Suprapubic skin (tissue), 4 donors: ENCODE measurements at regions not wholly inside any gene's neighbourhood (a gene's known extent, or its start where the extent isn't known, plus 50 kb on each side); places are given as distances from the start of the nearest gene placed in this dataset.

Experiments
- DNase-seq, 2 donors: peaks; one replicate each; pipeline ENCODE4 v3.0.0-alpha.2; 2019; ENCODE audit warnings: low spot score in 2 of 2
- H3K27ac ChIP-seq: fragments of 200-600 bp; sonication (generic); one replicate; pipeline ENCODE4 v1.5.1; 2019
- H3K27me3 ChIP-seq: fragments of 200-600 bp; sonication (generic); one replicate; pipeline ENCODE4 v1.5.1; 2019
- H3K36me3 ChIP-seq: fragments of 200-600 bp; sonication (generic); one replicate; pipeline ENCODE4 v1.5.1; 2019
- H3K4me1 ChIP-seq: fragments of 200-600 bp; sonication (generic); one replicate; pipeline ENCODE4 v1.5.1; 2019
- H3K4me3 ChIP-seq: fragments of 200-600 bp; sonication (generic); one replicate; pipeline ENCODE4 v1.5.1; 2019; ENCODE audit warnings: mild to moderate bottlenecking
- H3K9me3 ChIP-seq: fragments of 200-600 bp; sonication (generic); one replicate; pipeline ENCODE4 v1.5.1; 2019
- EP300 ChIP-seq: sonication (generic); formaldehyde crosslinking; IDR thresholded peaks from one replicate; pipeline ENCODE4 v1.6.1; 2017; ENCODE audit warnings: antibody characterized with exemption
- POLR2A ChIP-seq, 2 donors: fragments of 450-650 bp; IDR thresholded peaks; one replicate each; pipeline ENCODE4 v1.6.1; 2017; ENCODE audit warnings: antibody characterized with exemption in 2 of 2, mild to moderate bottlenecking in 2 of 2, moderate library complexity in 2 of 2
- POLR2AphosphoS5 ChIP-seq, 3 donors: sonication (generic); formaldehyde crosslinking; IDR thresholded peaks; one replicate each; pipeline ENCODE4 v1.6.1; 2017; ENCODE audit warnings: antibody characterized with exemption in 3 of 3
- WGBS: methylation state at CpG from one replicate; pipeline ENCODE4 v1.1.5; 2018; 5-methylcytosine and 5-hydroxymethylcytosine counted together
- TF ChIP-seq, protein P1 (sequence below), 2 donors: fragments of 200-600 bp in 1 of 2; fragments of 450-650 bp in 1 of 2; sonication (generic) in 1 of 2; IDR thresholded peaks; one replicate each; pipeline ENCODE4 v1.5.1; 2016 to 2019; ENCODE audit warnings: antibody characterized with exemption in 2 of 2, mild to moderate bottlenecking in 1 of 2, moderate library complexity in 1 of 2

DNA sequence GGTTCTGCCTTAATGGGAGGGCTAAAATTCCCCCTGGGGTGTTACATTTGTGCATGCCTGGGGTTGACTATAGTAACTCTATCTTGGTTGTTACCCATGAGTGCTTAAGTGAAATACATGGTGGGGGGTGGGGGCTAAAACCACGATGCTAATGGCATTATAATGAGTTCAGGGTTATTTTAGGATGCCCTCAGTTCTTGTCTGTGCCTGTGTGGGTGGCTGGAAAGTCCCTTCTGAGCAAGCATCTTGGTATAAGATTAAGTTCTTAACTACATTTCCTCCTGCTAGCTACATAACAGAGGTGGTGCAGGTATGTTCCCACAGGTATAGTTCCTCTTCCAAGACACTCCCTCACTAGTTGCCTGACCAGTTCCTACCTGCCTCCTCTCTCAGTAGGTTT is 822.3 kb downstream of the LRFN5 start:
- Histone ChIP-seq H3K4me3 (no peak overlapping the region), H3K9me3 (peaks cover 4% of the 10 kb centered on the region), H3K27ac (no peak overlapping the region), H3K27me3 (no peaks in the 10 kb centered on the region), H3K4me1 (no peaks in the 10 kb centered on the region), H3K36me3 (no peaks in the 10 kb centered on the region)
- DNase-seq, result no peak
- no peak for TF ChIP-seq POLR2A (IDR thresholded peaks at IDR 0.05)
- no peak for TF ChIP-seq POLR2AphosphoS5 (IDR thresholded peaks at IDR 0.05)
- TF ChIP-seq EP300, result no peak
- TF ChIP-seq, protein P1, sequence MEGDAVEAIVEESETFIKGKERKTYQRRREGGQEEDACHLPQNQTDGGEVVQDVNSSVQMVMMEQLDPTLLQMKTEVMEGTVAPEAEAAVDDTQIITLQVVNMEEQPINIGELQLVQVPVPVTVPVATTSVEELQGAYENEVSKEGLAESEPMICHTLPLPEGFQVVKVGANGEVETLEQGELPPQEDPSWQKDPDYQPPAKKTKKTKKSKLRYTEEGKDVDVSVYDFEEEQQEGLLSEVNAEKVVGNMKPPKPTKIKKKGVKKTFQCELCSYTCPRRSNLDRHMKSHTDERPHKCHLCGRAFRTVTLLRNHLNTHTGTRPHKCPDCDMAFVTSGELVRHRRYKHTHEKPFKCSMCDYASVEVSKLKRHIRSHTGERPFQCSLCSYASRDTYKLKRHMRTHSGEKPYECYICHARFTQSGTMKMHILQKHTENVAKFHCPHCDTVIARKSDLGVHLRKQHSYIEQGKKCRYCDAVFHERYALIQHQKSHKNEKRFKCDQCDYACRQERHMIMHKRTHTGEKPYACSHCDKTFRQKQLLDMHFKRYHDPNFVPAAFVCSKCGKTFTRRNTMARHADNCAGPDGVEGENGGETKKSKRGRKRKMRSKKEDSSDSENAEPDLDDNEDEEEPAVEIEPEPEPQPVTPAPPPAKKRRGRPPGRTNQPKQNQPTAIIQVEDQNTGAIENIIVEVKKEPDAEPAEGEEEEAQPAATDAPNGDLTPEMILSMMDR (IDR thresholded peaks at IDR 0.05), result no peak
- WGBS, result 13% methylated on average over 1 of the region's 1 CpG

GRCh38 chr14:42424501-42424900 is 817.8 kb downstream of the LRFN5 start:
- Histone ChIP-seq H3K36me3 (no peaks in the 10 kb centered on the region), H3K27ac (no peak overlapping the region), H3K27me3 (no peaks in the 10 kb centered on the region), H3K9me3 (no peaks in the 10 kb centered on the region), H3K4me1 (no peaks in the 10 kb centered on the region), H3K4me3 (no peak overlapping the region)
- no peak for DNase-seq
- TF ChIP-seq POLR2AphosphoS5 (IDR thresholded peaks at IDR 0.05) (no peak), EP300 (no peak), POLR2A (IDR thresholded peaks at IDR 0.05) (no peak)
- TF ChIP-seq, protein P1 (IDR thresholded peaks at IDR 0.05), result no peak

DNA sequence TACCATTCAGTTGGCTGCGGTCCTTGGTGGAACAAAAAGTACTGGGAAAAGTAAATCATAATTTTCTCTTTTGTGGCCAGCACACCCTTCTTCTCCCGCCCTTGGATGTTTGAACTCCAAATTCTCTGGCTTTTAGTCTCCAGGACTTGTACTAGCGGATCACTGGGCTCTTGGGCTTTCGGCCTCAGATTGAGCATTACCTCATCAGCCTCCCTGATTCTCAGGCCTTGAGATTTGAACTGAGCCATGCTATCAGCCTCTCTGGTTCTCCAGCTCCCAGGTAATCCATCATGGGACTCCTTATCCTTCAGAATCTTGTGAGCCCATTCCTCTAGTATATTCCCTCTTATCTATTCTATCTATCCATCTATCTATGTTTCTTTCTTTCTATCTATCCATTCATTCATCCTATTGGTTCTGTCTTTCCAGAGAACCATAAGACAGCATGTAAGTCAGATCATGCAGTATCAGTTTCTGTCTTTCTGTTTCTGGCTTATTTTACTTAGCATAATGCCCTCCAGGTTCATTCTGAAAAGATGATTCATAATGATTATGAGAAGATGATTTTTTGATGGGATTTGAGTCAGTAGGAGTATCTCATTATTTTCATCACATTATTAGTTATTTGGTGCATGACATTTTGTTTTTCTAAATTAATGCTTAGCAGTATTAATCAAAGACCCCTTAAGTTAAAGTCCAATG is 814.9 kb downstream of the LRFN5 start:
- 78% methylated on average over 4 of the region's 4 CpGs for WGBS
- Histone ChIP-seq H3K27ac (no peak overlapping the region), H3K4me1 (no peaks in the 10 kb centered on the region), H3K9me3 (no peaks in the 10 kb centered on the region), H3K4me3 (no peak overlapping the region), H3K27me3 (no peaks in the 10 kb centered on the region), H3K36me3 (no peaks in the 10 kb centered on the region)
- TF ChIP-seq, protein P1 (IDR thresholded peaks at IDR 0.05), result no peak
- TF ChIP-seq POLR2A (IDR thresholded peaks at IDR 0.05) (no peak), POLR2AphosphoS5 (IDR thresholded peaks at IDR 0.05) (no peak), EP300 (no peak)
- no peak for DNase-seq

DNA sequence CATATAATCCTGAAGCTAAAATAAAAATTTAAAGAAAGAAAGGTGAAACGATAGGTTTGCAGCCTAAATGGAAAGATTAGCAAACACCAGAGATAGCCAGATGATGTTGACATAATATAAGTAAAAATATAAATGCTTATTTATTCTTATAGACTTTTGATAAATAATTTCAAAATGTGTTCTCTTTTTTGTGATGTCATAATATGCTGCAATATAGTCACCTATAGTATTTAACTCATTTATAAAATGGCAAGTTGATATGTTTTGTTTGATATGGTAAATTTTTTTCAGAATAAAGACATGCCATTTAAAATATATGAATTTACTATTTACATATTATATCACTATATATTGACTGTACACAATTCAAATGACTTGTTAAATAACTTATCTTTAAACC is 813.4 kb downstream of the LRFN5 start:
- Histone ChIP-seq H3K4me1 (no peaks in the 10 kb centered on the region), H3K36me3 (no peaks in the 10 kb centered on the region), H3K27ac (no peak overlapping the region), H3K27me3 (no peaks in the 10 kb centered on the region), H3K4me3 (no peak overlapping the region), H3K9me3 (no peaks in the 10 kb centered on the region)
- TF ChIP-seq POLR2AphosphoS5 (IDR thresholded peaks at IDR 0.05) (no peak), POLR2A (IDR thresholded peaks at IDR 0.05) (no peak), EP300 (no peak)
- TF ChIP-seq, protein P1 (IDR thresholded peaks at IDR 0.05), result no peak
- 83% methylated on average over 1 of the region's 1 CpG for WGBS
- DNase-seq, result no peak

DNA sequence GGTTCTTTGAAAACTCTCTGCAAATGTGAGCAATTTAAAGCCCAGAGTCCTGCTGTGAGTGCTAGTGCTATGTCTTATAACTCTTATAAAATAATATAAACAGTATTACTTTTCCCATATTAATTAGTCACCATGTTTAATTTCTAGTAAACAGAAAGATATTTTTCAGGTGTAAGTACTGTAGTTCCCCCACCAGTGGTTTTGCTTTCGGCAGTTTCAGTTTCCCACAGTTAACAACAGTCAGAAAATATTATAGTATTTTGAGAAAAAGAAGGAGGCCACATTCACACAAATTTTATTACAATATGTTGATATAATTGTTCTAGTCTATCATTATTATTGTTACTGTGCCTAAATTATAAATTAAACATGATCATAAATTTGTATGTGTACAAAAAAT is 800.5 kb downstream of the LRFN5 start:
- no peak for DNase-seq
- no peaks in the 10 kb centered on the region for H3K4me1 ChIP-seq
- H3K36me3 ChIP-seq, result no peaks in the 10 kb centered on the region
- no peaks in the 10 kb centered on the region for H3K27me3 ChIP-seq
- no peak overlapping the region for H3K27ac ChIP-seq
- WGBS, result 88% methylated on average over 1 of the region's 1 CpG
- H3K9me3 ChIP-seq, result no peaks in the 10 kb centered on the region
- TF ChIP-seq POLR2AphosphoS5 (IDR thresholded peaks at IDR 0.05) (no peak), POLR2A (IDR thresholded peaks at IDR 0.05) (no peak), EP300 (no peak)
- TF ChIP-seq, protein P1 (IDR thresholded peaks at IDR 0.05), result no peak
- no peak overlapping the region for H3K4me3 ChIP-seq
